ENCODE measurements at regions not wholly inside any gene's neighbourhood (a gene's known extent, or its start where the extent isn't known, plus 50 kb on each side); places are given as distances from the start of the nearest gene placed in this dataset.

GRCh38 chr1:209439828-209440227, 143.7 kb upstream of the CAMK1G start:
- no peak overlapping the region for H2BK120ac ChIP-seq (ENCODE audit: low read depth, low read length)
- no peaks in the 10 kb centered on the region for H3K9me3 ChIP-seq (ENCODE audit: control insufficient read depth, low read length)
- no peak overlapping the region for H2AK5ac ChIP-seq (ENCODE audit: low read length, severe bottlenecking)
- no peak overlapping the region for H2BK12ac ChIP-seq (ENCODE audit: low read length in 2 of 2)
- H2AFZ ChIP-seq (ENCODE audit: low read depth, low read length): no peak overlapping the region
- H2BK5ac ChIP-seq (ENCODE audit: low read depth, low read length, poor library complexity, severe bottlenecking): no peak overlapping the region
- H3K14ac ChIP-seq (ENCODE audit: low read length in 2 of 2): no peak overlapping the region
- no peaks in the 10 kb centered on the region for H3K79me1 ChIP-seq (replicated peaks; ENCODE audit: low read length, poor library complexity, severe bottlenecking)
- no peak overlapping the region for H3K18ac ChIP-seq (ENCODE audit: low read depth in 1 of 2, low read length in 2 of 2)
- no peak overlapping the region for H3K27ac ChIP-seq (ENCODE audit: low read length, poor library complexity, severe bottlenecking)
- H3K4ac ChIP-seq (ENCODE audit: low read depth in 1 of 2, low read length in 2 of 2): no peak overlapping the region
- WGBS: 100% methylated on average over 3 of the region's 3 CpGs
- no peak overlapping the region for H4K8ac ChIP-seq (ENCODE audit: low read length)
- no peaks in the 10 kb centered on the region for H3K36me3 ChIP-seq (ENCODE audit: control insufficient read depth in 1 of 2, insufficient read depth in 2 of 2, low read depth in 1 of 2, low read length in 2 of 2)
- H2BK15ac ChIP-seq (ENCODE audit: low read depth, poor library complexity, severe bottlenecking): no peak overlapping the region
- H4K91ac ChIP-seq (ENCODE audit: low read length): no peak overlapping the region
- DNase-seq: no peak
- H3K4me3 ChIP-seq (ENCODE audit: insufficient read depth in 1 of 2, low read depth in 1 of 2, low read length in 2 of 2): no peak overlapping the region
- no peak overlapping the region for H3K23ac ChIP-seq (ENCODE audit: low read length in 2 of 2)
- no peak overlapping the region for H3K4me2 ChIP-seq (ENCODE audit: low read length, poor library complexity, severe bottlenecking)
- H3K4me1 ChIP-seq (ENCODE audit: control insufficient read depth, insufficient read depth, low read depth, low read length): no peaks in the 10 kb centered on the region
- no peak overlapping the region for H3K9ac ChIP-seq (ENCODE audit: low read length)
- peaks cover 0 to 5% of the 10 kb centered on the region in 2 experiments for H3K27me3 ChIP-seq (ENCODE audit: control insufficient read depth in 1 of 2, insufficient read depth in 1 of 2, low read length in 2 of 2)

GRCh38 chr1:209443361-209443931, 140.1 kb upstream of the CAMK1G start:
- Histone ChIP-seq H3K18ac (ENCODE audit: low read depth in 1 of 2, low read length in 2 of 2) (no peak overlapping the region), H3K23ac (ENCODE audit: low read length in 2 of 2) (no peak overlapping the region), H3K79me1 (replicated peaks; ENCODE audit: low read length, poor library complexity, severe bottlenecking) (no peaks in the 10 kb centered on the region), H3K4ac (ENCODE audit: low read depth in 1 of 2, low read length in 2 of 2) (no peak overlapping the region), H2BK120ac (ENCODE audit: low read depth, low read length) (no peak overlapping the region), H3K4me2 (ENCODE audit: low read length, poor library complexity, severe bottlenecking) (no peak overlapping the region), H3K36me3 (ENCODE audit: control insufficient read depth in 1 of 2, insufficient read depth in 2 of 2, low read depth in 1 of 2, low read length in 2 of 2) (no peaks in the 10 kb centered on the region), H4K91ac (ENCODE audit: low read length) (no peak overlapping the region), H3K14ac (ENCODE audit: low read length in 2 of 2) (no peak overlapping the region), H2AK5ac (ENCODE audit: low read length, severe bottlenecking) (no peak overlapping the region), H2BK5ac (ENCODE audit: low read depth, low read length, poor library complexity, severe bottlenecking) (no peak overlapping the region), H2AFZ (ENCODE audit: low read depth, low read length) (no peak overlapping the region), H2BK12ac (ENCODE audit: low read length in 2 of 2) (no peak overlapping the region), H2BK15ac (ENCODE audit: low read depth, poor library complexity, severe bottlenecking) (no peak overlapping the region), H3K9me3 (ENCODE audit: control insufficient read depth, low read length) (no peaks in the 10 kb centered on the region), H3K27ac (ENCODE audit: low read length, poor library complexity, severe bottlenecking) (no peak overlapping the region), H3K9ac (ENCODE audit: low read length) (no peak overlapping the region), H3K4me1 (ENCODE audit: control insufficient read depth, insufficient read depth, low read depth, low read length) (no peaks in the 10 kb centered on the region), H3K27me3 (ENCODE audit: control insufficient read depth in 1 of 2, insufficient read depth in 1 of 2, low read length in 2 of 2) (peaks cover 4 to 5% of the 10 kb centered on the region in 2 experiments), H3K4me3 (ENCODE audit: insufficient read depth in 1 of 2, low read depth in 1 of 2, low read length in 2 of 2) (no peak overlapping the region), H4K8ac (ENCODE audit: low read length) (no peak overlapping the region)
- no peak for DNase-seq
- WGBS: no CpG with 5 or more reads among the region's 5 CpGs

GRCh38 chr1:209443975-209444651, 139.4 kb upstream of the CAMK1G start:
- no peak overlapping the region for H2AK5ac ChIP-seq (ENCODE audit: low read length, severe bottlenecking)
- H2BK15ac ChIP-seq (ENCODE audit: low read depth, poor library complexity, severe bottlenecking): no peak overlapping the region
- no peak overlapping the region for H2AFZ ChIP-seq (ENCODE audit: low read depth, low read length)
- no peak overlapping the region for H3K9ac ChIP-seq (ENCODE audit: low read length)
- 85% methylated on average over 3 of the region's 3 CpGs for WGBS
- H3K79me1 ChIP-seq (replicated peaks; ENCODE audit: low read length, poor library complexity, severe bottlenecking): no peaks in the 10 kb centered on the region
- no peaks in the 10 kb centered on the region for H3K9me3 ChIP-seq (ENCODE audit: control insufficient read depth, low read length)
- H2BK12ac ChIP-seq (ENCODE audit: low read length in 2 of 2): no peak overlapping the region
- no peak overlapping the region for H3K4ac ChIP-seq (ENCODE audit: low read depth in 1 of 2, low read length in 2 of 2)
- H3K14ac ChIP-seq (ENCODE audit: low read length in 2 of 2): no peak overlapping the region
- no peak overlapping the region for H3K4me3 ChIP-seq (ENCODE audit: insufficient read depth in 1 of 2, low read depth in 1 of 2, low read length in 2 of 2)
- H3K27me3 ChIP-seq (ENCODE audit: control insufficient read depth in 1 of 2, insufficient read depth in 1 of 2, low read length in 2 of 2): peaks cover 4 to 5% of the 10 kb centered on the region in 2 experiments
- H4K8ac ChIP-seq (ENCODE audit: low read length): no peak overlapping the region
- H3K4me1 ChIP-seq (ENCODE audit: control insufficient read depth, insufficient read depth, low read depth, low read length): no peaks in the 10 kb centered on the region
- no peak overlapping the region for H3K18ac ChIP-seq (ENCODE audit: low read depth in 1 of 2, low read length in 2 of 2)
- no peak overlapping the region for H4K91ac ChIP-seq (ENCODE audit: low read length)
- no peak overlapping the region for H3K23ac ChIP-seq (ENCODE audit: low read length in 2 of 2)
- DNase-seq: no peak
- no peak overlapping the region for H3K4me2 ChIP-seq (ENCODE audit: low read length, poor library complexity, severe bottlenecking)
- H3K36me3 ChIP-seq (ENCODE audit: control insufficient read depth in 1 of 2, insufficient read depth in 2 of 2, low read depth in 1 of 2, low read length in 2 of 2): no peaks in the 10 kb centered on the region
- H3K27ac ChIP-seq (ENCODE audit: low read length, poor library complexity, severe bottlenecking): no peak overlapping the region
- no peak overlapping the region for H2BK5ac ChIP-seq (ENCODE audit: low read depth, low read length, poor library complexity, severe bottlenecking)
- no peak overlapping the region for H2BK120ac ChIP-seq (ENCODE audit: low read depth, low read length)

GRCh38 chr1:209444961-209445360, 138.6 kb upstream of the CAMK1G start:
- H3K23ac ChIP-seq (ENCODE audit: low read length in 2 of 2): no peak overlapping the region
- no peaks in the 10 kb centered on the region for H3K79me1 ChIP-seq (replicated peaks; ENCODE audit: low read length, poor library complexity, severe bottlenecking)

More at GRCh38 chr1:209444961-209445360, 138.6 kb upstream of the CAMK1G start:
- no peak overlapping the region for H2BK15ac ChIP-seq (ENCODE audit: low read depth, poor library complexity, severe bottlenecking)
- H3K9ac ChIP-seq (ENCODE audit: low read length): no peak overlapping the region
- H2BK12ac ChIP-seq (ENCODE audit: low read length in 2 of 2): no peak overlapping the region
- H2AK5ac ChIP-seq (ENCODE audit: low read length, severe bottlenecking): no peak overlapping the region
- no peak overlapping the region for H3K4me3 ChIP-seq (ENCODE audit: insufficient read depth in 1 of 2, low read depth in 1 of 2, low read length in 2 of 2)
- no peak overlapping the region for H2BK120ac ChIP-seq (ENCODE audit: low read depth, low read length)
- no peak for DNase-seq
- H2BK5ac ChIP-seq (ENCODE audit: low read depth, low read length, poor library complexity, severe bottlenecking): no peak overlapping the region
- no peak overlapping the region for H3K18ac ChIP-seq (ENCODE audit: low read depth in 1 of 2, low read length in 2 of 2)
- 77% methylated on average over 3 of the region's 3 CpGs for WGBS
- H2AFZ ChIP-seq (ENCODE audit: low read depth, low read length): no peak overlapping the region
- no peak overlapping the region for H3K27ac ChIP-seq (ENCODE audit: low read length, poor library complexity, severe bottlenecking)
- no peak overlapping the region for H4K91ac ChIP-seq (ENCODE audit: low read length)
- H3K4ac ChIP-seq (ENCODE audit: low read depth in 1 of 2, low read length in 2 of 2): no peak overlapping the region
- no peaks in the 10 kb centered on the region for H3K4me1 ChIP-seq (ENCODE audit: control insufficient read depth, insufficient read depth, low read depth, low read length)
- no peak overlapping the region for H3K14ac ChIP-seq (ENCODE audit: low read length in 2 of 2)
- H4K8ac ChIP-seq (ENCODE audit: low read length): no peak overlapping the region
- H3K27me3 ChIP-seq (ENCODE audit: control insufficient read depth in 1 of 2, insufficient read depth in 1 of 2, low read length in 2 of 2): peaks cover 4 to 5% of the 10 kb centered on the region in 2 experiments
- H3K4me2 ChIP-seq (ENCODE audit: low read length, poor library complexity, severe bottlenecking): no peak overlapping the region
- H3K36me3 ChIP-seq (ENCODE audit: control insufficient read depth in 1 of 2, insufficient read depth in 2 of 2, low read depth in 1 of 2, low read length in 2 of 2): no peaks in the 10 kb centered on the region
- H3K9me3 ChIP-seq (ENCODE audit: control insufficient read depth, low read length): no peaks in the 10 kb centered on the region

Measured in mesenchymal stem cell (in vitro differentiated cells and primary cell).